ENCODE measurements at regions not wholly inside any gene's neighbourhood (a gene's known extent, or its start where the extent isn't known, plus 50 kb on each side); places are given as distances from the start of the nearest gene placed in this dataset.
"Not testable (repeated sequence)": the region's sequence is repeated elsewhere in the genome, so short reads cannot be mapped to it uniquely, and the experiment has no call there.

DNA sequence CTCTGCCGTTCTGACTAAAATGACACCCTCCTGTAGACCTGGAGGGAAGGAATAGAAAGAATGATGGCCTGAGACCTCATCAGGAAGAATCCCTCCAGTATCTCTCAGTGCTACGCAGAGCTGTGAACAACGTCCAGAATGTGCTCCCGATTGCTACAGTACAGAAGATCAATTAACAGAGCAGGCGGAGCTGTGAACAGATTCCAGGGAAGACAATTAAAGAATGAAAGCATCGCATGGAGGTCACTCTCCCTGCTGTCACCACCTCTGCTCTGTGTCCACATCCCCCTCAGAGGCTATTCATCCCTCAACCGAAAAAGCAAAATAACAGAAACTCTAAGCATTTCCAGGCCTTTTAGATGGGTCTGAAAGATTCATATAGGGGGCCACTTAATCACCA, 481.0 kb downstream of the EIPR1 start:
- peaks cover 25% of the 10 kb centered on the region for H3K4me1 Mint-ChIP-seq
- H3K9me3 Mint-ChIP-seq = no peaks in the 10 kb centered on the region
- TF ChIP-seq, protein P1, sequence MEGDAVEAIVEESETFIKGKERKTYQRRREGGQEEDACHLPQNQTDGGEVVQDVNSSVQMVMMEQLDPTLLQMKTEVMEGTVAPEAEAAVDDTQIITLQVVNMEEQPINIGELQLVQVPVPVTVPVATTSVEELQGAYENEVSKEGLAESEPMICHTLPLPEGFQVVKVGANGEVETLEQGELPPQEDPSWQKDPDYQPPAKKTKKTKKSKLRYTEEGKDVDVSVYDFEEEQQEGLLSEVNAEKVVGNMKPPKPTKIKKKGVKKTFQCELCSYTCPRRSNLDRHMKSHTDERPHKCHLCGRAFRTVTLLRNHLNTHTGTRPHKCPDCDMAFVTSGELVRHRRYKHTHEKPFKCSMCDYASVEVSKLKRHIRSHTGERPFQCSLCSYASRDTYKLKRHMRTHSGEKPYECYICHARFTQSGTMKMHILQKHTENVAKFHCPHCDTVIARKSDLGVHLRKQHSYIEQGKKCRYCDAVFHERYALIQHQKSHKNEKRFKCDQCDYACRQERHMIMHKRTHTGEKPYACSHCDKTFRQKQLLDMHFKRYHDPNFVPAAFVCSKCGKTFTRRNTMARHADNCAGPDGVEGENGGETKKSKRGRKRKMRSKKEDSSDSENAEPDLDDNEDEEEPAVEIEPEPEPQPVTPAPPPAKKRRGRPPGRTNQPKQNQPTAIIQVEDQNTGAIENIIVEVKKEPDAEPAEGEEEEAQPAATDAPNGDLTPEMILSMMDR (conservative IDR thresholded peaks at IDR 0.05) = no peak
- H3K27ac Mint-ChIP-seq (ENCODE audit: unreplicated experiment) = no peak overlapping the region
- H3K27me3 Mint-ChIP-seq (ENCODE audit: low read depth) = no peaks in the 10 kb centered on the region
- H3K4me3 Mint-ChIP-seq = no peak overlapping the region
- no peak for DNase-seq (ENCODE audit: low read depth, low spot score)
- H3K36me3 Mint-ChIP-seq (ENCODE audit: low read depth) = no peaks in the 10 kb centered on the region

DNA sequence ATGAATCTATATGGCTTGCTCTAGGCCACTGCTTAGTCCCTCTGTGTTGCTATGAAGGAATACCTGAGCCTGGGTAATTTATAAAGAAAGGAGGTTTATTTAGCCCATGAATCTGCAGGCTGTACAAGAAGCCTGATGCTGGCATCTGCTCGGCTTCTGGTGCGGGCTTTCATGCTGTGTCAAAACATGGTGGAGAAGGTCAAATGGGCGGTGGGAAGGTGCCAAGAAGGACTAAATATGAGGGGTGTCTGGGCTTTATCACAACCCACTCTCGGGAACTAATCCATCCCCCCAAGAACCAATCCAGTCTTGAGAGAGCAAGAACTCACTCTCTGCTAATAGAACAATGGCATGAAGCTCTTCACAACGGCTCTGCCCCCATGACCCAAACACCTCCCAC, 481.6 kb downstream of the EIPR1 start:
- Mint-ChIP-seq H3K27ac (ENCODE audit: unreplicated experiment) (no peak overlapping the region), H3K9me3 (no peaks in the 10 kb centered on the region), H3K4me1 (peaks cover 18% of the 10 kb centered on the region), H3K4me3 (no peak overlapping the region), H3K36me3 (ENCODE audit: low read depth) (no peaks in the 10 kb centered on the region), H3K27me3 (ENCODE audit: low read depth) (no peaks in the 10 kb centered on the region)
- DNase-seq (ENCODE audit: low read depth, low spot score) = no peak
- TF ChIP-seq, protein P1 (conservative IDR thresholded peaks at IDR 0.05) = no peak

DNA sequence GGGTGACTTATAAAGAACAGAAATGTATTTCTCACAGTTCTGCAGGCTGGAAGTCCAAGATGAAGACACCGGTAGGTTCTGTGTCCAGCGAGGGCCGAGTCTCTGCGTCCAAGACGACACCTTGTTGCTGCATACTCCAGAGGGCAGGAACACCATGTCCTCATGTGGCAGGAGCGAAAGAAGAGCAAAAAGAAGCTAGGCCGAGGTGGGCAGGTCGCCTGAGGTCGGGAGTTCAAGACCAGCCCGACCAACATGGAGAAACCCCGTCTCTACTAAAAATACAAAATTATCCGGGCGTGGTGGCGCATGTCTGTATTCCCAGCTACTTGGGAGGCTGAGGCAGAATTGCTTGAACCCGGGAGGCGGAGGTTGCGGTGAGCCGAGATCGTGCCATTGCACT, 483.6 kb downstream of the EIPR1 start:
- not testable (repeated sequence) for H3K36me3 Mint-ChIP-seq (ENCODE audit: low read depth); H3K9me3 Mint-ChIP-seq; H3K27me3 Mint-ChIP-seq (ENCODE audit: low read depth); DNase-seq (ENCODE audit: low read depth, low spot score); H3K4me3 Mint-ChIP-seq; H3K4me1 Mint-ChIP-seq
- peak overlapping the region; percentile 10 for H3K27ac Mint-ChIP-seq (ENCODE audit: unreplicated experiment)

DNA sequence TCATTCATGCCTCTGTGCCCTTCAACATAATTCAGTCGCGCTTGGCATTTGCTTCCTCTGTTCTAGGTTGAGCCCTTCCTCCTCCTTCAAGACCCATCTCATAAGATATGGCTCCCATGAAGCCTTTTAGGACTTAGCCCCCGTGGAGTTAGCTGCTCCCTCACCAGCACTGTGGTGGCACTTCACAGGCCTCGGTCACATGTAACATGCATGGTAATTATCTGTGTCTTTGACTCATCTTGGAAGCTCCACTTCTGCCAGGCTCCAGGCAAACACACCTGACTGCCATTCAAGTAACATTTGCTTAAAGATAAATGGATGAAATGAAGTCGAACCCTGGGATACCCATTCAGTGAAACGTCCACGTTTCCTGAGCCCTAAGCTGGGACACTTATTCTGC, 484.7 kb downstream of the EIPR1 start:
- Mint-ChIP-seq H3K27ac (ENCODE audit: unreplicated experiment) (no peak overlapping the region), H3K27me3 (ENCODE audit: low read depth) (no peaks in the 10 kb centered on the region), H3K4me3 (no peak overlapping the region), H3K36me3 (ENCODE audit: low read depth) (no peaks in the 10 kb centered on the region), H3K4me1 (peaks cover 5% of the 10 kb centered on the region), H3K9me3 (no peaks in the 10 kb centered on the region)
- no peak for DNase-seq (ENCODE audit: low read depth, low spot score)
- TF ChIP-seq, protein P1 (conservative IDR thresholded peaks at IDR 0.05) = no peak

DNA sequence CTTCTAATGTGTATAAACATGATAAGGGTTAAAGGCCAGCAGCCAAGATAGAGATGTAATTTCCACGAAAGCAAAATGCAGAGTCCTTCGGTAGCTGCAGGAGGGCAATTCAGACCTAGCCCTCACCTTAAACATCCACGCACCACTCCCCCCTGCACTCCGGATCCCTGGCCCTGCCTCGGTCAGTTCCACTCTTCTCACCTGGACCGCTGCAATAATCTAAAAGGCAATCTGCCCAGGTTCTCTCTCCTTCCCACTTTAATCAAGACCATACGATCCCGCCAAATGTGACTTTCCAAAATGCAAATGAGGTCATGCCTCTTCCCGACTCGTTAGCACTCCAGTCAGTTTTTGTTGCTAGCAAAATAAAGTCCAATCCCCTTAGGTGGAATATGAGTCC, 485.2 kb downstream of the EIPR1 start:
- Mint-ChIP-seq H3K27me3 (ENCODE audit: low read depth) (no peaks in the 10 kb centered on the region), H3K27ac (ENCODE audit: unreplicated experiment) (no peak overlapping the region), H3K9me3 (no peaks in the 10 kb centered on the region), H3K4me3 (no peak overlapping the region), H3K36me3 (ENCODE audit: low read depth) (no peaks in the 10 kb centered on the region), H3K4me1 (peaks cover 5% of the 10 kb centered on the region)
- TF ChIP-seq, protein P1 (conservative IDR thresholded peaks at IDR 0.05) = no peak
- no peak for DNase-seq (ENCODE audit: low read depth, low spot score)

DNA sequence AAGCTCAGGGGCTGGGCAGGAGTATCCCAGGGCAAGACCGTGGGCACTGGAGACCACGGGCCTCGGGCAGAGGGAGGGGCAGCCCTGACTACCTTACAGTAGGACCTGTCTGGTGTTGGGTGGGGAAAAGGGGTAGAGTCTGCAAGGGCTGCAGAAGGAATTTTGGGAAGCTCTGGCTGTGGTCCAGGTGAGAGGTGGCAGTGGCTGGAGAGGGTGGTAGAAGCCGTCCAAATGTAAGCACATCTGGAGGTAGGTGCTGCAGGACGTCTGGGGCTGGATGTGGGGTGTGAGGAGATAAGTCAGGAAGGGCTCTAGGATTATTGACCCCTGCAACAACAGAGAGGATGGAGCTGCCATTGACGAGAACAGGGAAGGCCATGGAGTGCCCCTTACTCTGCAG, 486.7 kb downstream of the EIPR1 start:
- Mint-ChIP-seq H3K9me3 (no peaks in the 10 kb centered on the region), H3K27ac (ENCODE audit: unreplicated experiment) (no peak overlapping the region), H3K4me3 (no peak overlapping the region), H3K36me3 (ENCODE audit: low read depth) (no peaks in the 10 kb centered on the region), H3K27me3 (ENCODE audit: low read depth) (no peaks in the 10 kb centered on the region), H3K4me1 (no peaks in the 10 kb centered on the region)
- TF ChIP-seq, protein P1 (conservative IDR thresholded peaks at IDR 0.05) = no peak
- no peak for DNase-seq (ENCODE audit: low read depth, low spot score)
